ENCODE measurements at regions not wholly inside any gene's neighbourhood (a gene's known extent, or its start where the extent isn't known, plus 50 kb on each side); places are given as distances from the start of the nearest gene placed in this dataset.

GRCh38 chr20:21586682-21587081 is 72.8 kb upstream of the NKX2-2 start:
- Mint-ChIP-seq H3K9me3 (no peaks in the 10 kb centered on the region), H3K27ac (no peak overlapping the region), H3K4me3 (no peak overlapping the region), H3K36me3 (no peaks in the 10 kb centered on the region), H3K27me3 (ENCODE audit: insufficient read depth, low read depth) (no peaks in the 10 kb centered on the region), H3K4me1 (no peaks in the 10 kb centered on the region)
- TF ChIP-seq EZH2 (IDR thresholded peaks at IDR 0.05) = no peak
- TF ChIP-seq, protein P1, sequence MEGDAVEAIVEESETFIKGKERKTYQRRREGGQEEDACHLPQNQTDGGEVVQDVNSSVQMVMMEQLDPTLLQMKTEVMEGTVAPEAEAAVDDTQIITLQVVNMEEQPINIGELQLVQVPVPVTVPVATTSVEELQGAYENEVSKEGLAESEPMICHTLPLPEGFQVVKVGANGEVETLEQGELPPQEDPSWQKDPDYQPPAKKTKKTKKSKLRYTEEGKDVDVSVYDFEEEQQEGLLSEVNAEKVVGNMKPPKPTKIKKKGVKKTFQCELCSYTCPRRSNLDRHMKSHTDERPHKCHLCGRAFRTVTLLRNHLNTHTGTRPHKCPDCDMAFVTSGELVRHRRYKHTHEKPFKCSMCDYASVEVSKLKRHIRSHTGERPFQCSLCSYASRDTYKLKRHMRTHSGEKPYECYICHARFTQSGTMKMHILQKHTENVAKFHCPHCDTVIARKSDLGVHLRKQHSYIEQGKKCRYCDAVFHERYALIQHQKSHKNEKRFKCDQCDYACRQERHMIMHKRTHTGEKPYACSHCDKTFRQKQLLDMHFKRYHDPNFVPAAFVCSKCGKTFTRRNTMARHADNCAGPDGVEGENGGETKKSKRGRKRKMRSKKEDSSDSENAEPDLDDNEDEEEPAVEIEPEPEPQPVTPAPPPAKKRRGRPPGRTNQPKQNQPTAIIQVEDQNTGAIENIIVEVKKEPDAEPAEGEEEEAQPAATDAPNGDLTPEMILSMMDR (IDR thresholded peaks at IDR 0.05) = no peak
- TF ChIP-seq EZH2phosphoT487 (IDR thresholded peaks at IDR 0.05) = no peak
- Histone ChIP-seq H3K36me3 (no peaks in the 10 kb centered on the region), H3K4me1 (no peaks in the 10 kb centered on the region), H3K4me2 (no peak overlapping the region), H3K27me3 (no peaks in the 10 kb centered on the region), H3K79me2 (ENCODE audit: low read depth) (no peaks in the 10 kb centered on the region), H3K4me3 (no peak overlapping the region), H3F3A (ENCODE audit: low read depth) (no peaks in the 10 kb centered on the region), H2AFZ (replicated peaks) (no peak overlapping the region), H3K9ac (no peak overlapping the region), H3K9me3 (ENCODE audit: low read depth) (no peaks in the 10 kb centered on the region), H4K20me1 (ENCODE audit: low read depth) (no peaks in the 10 kb centered on the region), H3K27ac (no peak overlapping the region)
- DNase-seq (ENCODE audit: low spot score) = no peak

DNA sequence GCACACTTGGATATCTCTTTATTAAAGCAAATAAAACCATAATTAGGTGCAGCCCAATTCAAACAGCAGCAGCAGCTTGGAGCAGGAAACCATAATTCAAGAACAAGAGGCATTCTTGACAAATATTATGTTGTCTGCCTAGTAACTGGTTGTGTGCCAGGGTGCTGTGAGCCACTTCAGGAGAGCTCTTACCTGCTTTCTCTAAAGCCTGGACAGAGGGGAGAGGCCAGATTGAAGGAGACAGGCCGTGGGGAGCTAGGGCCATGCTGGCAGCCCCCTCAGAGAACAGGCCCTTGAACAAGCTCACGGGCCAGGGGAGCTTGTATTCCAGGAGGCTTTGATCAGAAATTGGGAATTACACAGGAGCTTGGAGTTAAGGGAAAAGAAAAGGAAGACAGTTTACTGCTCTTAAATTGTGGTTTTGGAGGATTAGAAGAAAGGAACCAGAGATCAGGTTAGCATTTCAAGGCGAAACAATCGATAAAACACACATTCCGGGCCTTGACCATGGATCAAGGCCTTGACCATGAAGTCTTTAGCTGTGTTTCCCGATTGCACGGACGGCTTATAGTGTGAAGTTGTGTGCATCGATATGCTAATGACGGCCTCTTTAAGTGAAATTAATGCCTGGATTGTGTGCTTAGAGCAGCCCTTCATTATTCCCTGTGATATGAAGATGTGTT is 69.8 kb upstream of the NKX2-2 start:
- H2AFZ ChIP-seq (replicated peaks) = no peak overlapping the region
- Mint-ChIP-seq H3K4me1 (no peaks in the 10 kb centered on the region), H3K27ac (no peak overlapping the region), H3K27me3 (ENCODE audit: insufficient read depth, low read depth) (peaks cover 8% of the 10 kb centered on the region), H3K36me3 (no peaks in the 10 kb centered on the region), H3K9me3 (no peaks in the 10 kb centered on the region), H3K4me3 (no peak overlapping the region)
- no peak overlapping the region for H3K4me3 ChIP-seq
- TF ChIP-seq, protein P1 (IDR thresholded peaks at IDR 0.05) = no peak
- TF ChIP-seq EZH2 (IDR thresholded peaks at IDR 0.05) (no peak), EZH2phosphoT487 (IDR thresholded peaks at IDR 0.05) (no peak)
- no peaks in the 10 kb centered on the region for H3K4me1 ChIP-seq
- H3K9me3 ChIP-seq (ENCODE audit: low read depth) = no peaks in the 10 kb centered on the region
- no peak overlapping the region for H3K4me2 ChIP-seq
- no peaks in the 10 kb centered on the region for H3K79me2 ChIP-seq (ENCODE audit: low read depth)
- no peaks in the 10 kb centered on the region for H3K27me3 ChIP-seq
- H3K9ac ChIP-seq = no peak overlapping the region
- H3F3A ChIP-seq (ENCODE audit: low read depth) = no peaks in the 10 kb centered on the region
- no peak overlapping the region for H3K27ac ChIP-seq
- no peak for DNase-seq (ENCODE audit: low spot score)
- no peaks in the 10 kb centered on the region for H4K20me1 ChIP-seq (ENCODE audit: low read depth)
- no peaks in the 10 kb centered on the region for H3K36me3 ChIP-seq

DNA sequence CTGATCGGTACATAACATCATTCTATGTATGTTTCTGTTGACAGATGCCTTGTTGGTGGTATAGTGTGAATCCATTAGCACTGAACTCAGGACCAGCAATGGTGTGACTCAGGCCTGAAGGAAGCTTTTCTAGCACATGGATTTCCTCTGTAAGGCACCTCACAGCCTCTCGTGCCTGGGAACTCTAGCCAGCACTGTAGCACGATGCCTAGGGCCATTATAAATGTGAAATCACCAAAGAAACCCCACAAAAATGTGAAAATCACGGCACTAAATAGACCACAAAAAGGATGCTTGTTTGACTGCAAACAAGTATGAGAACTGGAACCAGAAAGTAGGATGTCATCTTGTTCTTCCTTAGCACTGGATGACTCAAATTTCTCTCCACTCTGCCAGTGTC is 63.7 kb upstream of the NKX2-2 start:
- Mint-ChIP-seq H3K36me3 (no peaks in the 10 kb centered on the region), H3K4me3 (no peak overlapping the region), H3K27ac (no peak overlapping the region), H3K9me3 (no peaks in the 10 kb centered on the region), H3K27me3 (ENCODE audit: insufficient read depth, low read depth) (peaks cover 19% of the 10 kb centered on the region), H3K4me1 (no peaks in the 10 kb centered on the region)
- H3K27ac ChIP-seq = no peak overlapping the region
- no peak overlapping the region for H3K4me3 ChIP-seq
- no peak for DNase-seq (ENCODE audit: low spot score)
- H3K9ac ChIP-seq = no peak overlapping the region
- H2AFZ ChIP-seq (replicated peaks) = no peak overlapping the region
- H3K27me3 ChIP-seq = peaks cover 17% of the 10 kb centered on the region
- no peaks in the 10 kb centered on the region for H3K36me3 ChIP-seq
- H4K20me1 ChIP-seq (ENCODE audit: low read depth) = no peaks in the 10 kb centered on the region
- H3K4me2 ChIP-seq = no peak overlapping the region
- no peaks in the 10 kb centered on the region for H3K9me3 ChIP-seq (ENCODE audit: low read depth)
- no peaks in the 10 kb centered on the region for H3F3A ChIP-seq (ENCODE audit: low read depth)
- no peaks in the 10 kb centered on the region for H3K79me2 ChIP-seq (ENCODE audit: low read depth)
- no peaks in the 10 kb centered on the region for H3K4me1 ChIP-seq
- TF ChIP-seq, protein P1 (IDR thresholded peaks at IDR 0.05) = no peak
- no peak for TF ChIP-seq EZH2 (IDR thresholded peaks at IDR 0.05)
- no peak for TF ChIP-seq EZH2phosphoT487 (IDR thresholded peaks at IDR 0.05)
